Gastroesophageal sphincter (tissue), 4 donors: ENCODE measurements at regions not wholly inside any gene's neighbourhood (a gene's known extent, or its start where the extent isn't known, plus 50 kb on each side); places are given as distances from the start of the nearest gene placed in this dataset.

ENCODE experiments used
- ATAC-seq: fragments of 150-250 bp; one replicate; pipeline ENCODE4 v1.9.1; 2016; ENCODE audit warnings: mild to moderate bottlenecking, moderate library complexity
- H3K27ac ChIP-seq, 4 donors: fragments of 200-600 bp; sonication (generic) in 3 of 4; 1 replicate in 3 of 4; 2 replicates in 1 of 4; pipeline ENCODE4 v1.5.1; 2016 to 2019
- H3K27me3 ChIP-seq: fragments of 200-600 bp; sonication (generic); one replicate; pipeline ENCODE4 v1.5.1; 2019
- H3K36me3 ChIP-seq, 2 donors: fragments of 200-600 bp; sonication (generic); one replicate each; pipeline ENCODE4 v1.5.1; 2019; ENCODE audit warnings: control low read depth in 1 of 2
- H3K4me1 ChIP-seq, 3 donors: fragments of 200-600 bp; sonication (generic); 1 replicate in 2 of 3; 2 replicates in 1 of 3; pipeline ENCODE4 v1.5.1; 2016 to 2019; ENCODE audit warnings: control low read depth in 2 of 3
- H3K4me3 ChIP-seq, 2 donors: fragments of 200-600 bp; sonication (generic); one replicate each; pipeline ENCODE4 v1.5.1; 2019; ENCODE audit warnings: mild to moderate bottlenecking in 1 of 2, moderate library complexity in 1 of 2
- H3K9me3 ChIP-seq, 3 donors: fragments of 200-600 bp; sonication (generic); one replicate each; pipeline ENCODE4 v1.5.1; 2017 to 2019; ENCODE audit warnings: control low read depth in 2 of 3
- EP300 ChIP-seq: sonication (generic); formaldehyde crosslinking; IDR thresholded peaks from one replicate; pipeline ENCODE4 v1.6.1; 2017; ENCODE audit warnings: antibody characterized with exemption, mild to moderate bottlenecking
- POLR2A ChIP-seq, 2 donors: fragments of 450-650 bp; IDR thresholded peaks; one replicate each; pipeline ENCODE4 v1.6.1; 2017; ENCODE audit warnings: antibody characterized with exemption in 2 of 2, mild to moderate bottlenecking in 2 of 2, moderate library complexity in 1 of 2
- POLR2AphosphoS5 ChIP-seq: sonication (generic); formaldehyde crosslinking; IDR thresholded peaks from one replicate; pipeline ENCODE4 v1.6.1; 2017; ENCODE audit warnings: antibody characterized with exemption
- WGBS, 2 donors: methylation state at CpG; one replicate each; pipeline ENCODE4 v1.1.5; 2018; ENCODE audit warnings: low coverage in 1 of 2; 5-methylcytosine and 5-hydroxymethylcytosine counted together
- TF ChIP-seq, protein P1 (sequence below), 4 experiments: fragments of 200-600 bp in 2 of 4; fragments of 450-650 bp in 2 of 4; sonication (generic) in 1 of 4; IDR thresholded peaks; one replicate each; pipeline ENCODE4 v1.5.1; 2017 to 2019; ENCODE audit warnings: antibody characterized with exemption in 4 of 4, mild to moderate bottlenecking in 2 of 4, moderate library complexity in 2 of 4

DNA sequence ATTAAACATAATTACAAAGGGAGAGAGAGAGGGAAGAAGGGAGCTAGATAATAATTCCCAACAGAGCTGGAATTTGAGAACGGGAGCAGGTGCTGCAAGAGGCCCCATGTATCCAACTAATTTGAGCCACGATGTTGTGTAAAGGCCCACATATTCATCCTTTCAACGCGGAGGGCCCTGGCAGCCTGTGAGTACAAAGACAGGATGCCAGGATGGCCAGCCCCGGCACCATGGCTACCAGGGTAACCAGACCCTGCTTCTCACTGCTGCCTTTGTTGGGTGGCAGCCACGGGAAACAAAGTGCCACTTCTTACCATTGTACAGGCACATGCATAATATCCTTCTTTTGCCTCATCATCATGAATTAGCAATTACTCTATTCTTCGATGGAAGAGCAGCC lies 492.0 kb upstream of the NRSN1 start:
- WGBS, 2 donors = 82 to 90% methylated on average over 7 of the region's 7 CpGs
- H3K36me3 ChIP-seq = no peaks in the 10 kb centered on the region
- H3K4me3 ChIP-seq = no peak overlapping the region
- no peaks in the 10 kb centered on the region for H3K9me3 ChIP-seq
- no peaks in the 10 kb centered on the region for H3K4me1 ChIP-seq
- H3K27me3 ChIP-seq = no peaks in the 10 kb centered on the region
- H3K27ac ChIP-seq = no peak overlapping the region
- TF ChIP-seq POLR2A (IDR thresholded peaks at IDR 0.05) = no peak
- TF ChIP-seq POLR2AphosphoS5 = no peak
- TF ChIP-seq EP300 = no peak
- TF ChIP-seq, protein P1, sequence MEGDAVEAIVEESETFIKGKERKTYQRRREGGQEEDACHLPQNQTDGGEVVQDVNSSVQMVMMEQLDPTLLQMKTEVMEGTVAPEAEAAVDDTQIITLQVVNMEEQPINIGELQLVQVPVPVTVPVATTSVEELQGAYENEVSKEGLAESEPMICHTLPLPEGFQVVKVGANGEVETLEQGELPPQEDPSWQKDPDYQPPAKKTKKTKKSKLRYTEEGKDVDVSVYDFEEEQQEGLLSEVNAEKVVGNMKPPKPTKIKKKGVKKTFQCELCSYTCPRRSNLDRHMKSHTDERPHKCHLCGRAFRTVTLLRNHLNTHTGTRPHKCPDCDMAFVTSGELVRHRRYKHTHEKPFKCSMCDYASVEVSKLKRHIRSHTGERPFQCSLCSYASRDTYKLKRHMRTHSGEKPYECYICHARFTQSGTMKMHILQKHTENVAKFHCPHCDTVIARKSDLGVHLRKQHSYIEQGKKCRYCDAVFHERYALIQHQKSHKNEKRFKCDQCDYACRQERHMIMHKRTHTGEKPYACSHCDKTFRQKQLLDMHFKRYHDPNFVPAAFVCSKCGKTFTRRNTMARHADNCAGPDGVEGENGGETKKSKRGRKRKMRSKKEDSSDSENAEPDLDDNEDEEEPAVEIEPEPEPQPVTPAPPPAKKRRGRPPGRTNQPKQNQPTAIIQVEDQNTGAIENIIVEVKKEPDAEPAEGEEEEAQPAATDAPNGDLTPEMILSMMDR (IDR thresholded peaks at IDR 0.05) = no peak
- ATAC-seq = no peak

DNA sequence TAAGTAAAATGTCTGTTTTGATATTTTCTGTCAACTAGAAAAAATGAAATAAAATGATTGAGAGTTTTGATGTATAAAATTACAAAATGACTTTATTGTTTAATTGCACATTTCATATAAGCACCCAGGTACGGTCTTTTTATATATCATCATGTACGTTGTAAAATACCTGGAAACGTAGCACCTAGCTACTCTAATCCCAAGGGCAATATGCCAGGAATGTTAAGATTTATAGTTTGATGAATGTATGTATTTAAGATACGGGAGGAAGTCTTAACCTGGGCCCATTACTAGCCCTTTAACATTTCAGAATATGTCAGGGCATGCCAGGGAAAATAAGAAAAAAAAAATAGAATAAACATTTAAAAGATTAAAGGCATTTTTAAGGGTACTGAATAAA lies 490.9 kb upstream of the NRSN1 start:
- WGBS, 2 donors = 85 to 89% methylated on average over 4 of the region's 4 CpGs
- ATAC-seq = no peak
- TF ChIP-seq POLR2AphosphoS5 (no peak), EP300 (no peak), POLR2A (IDR thresholded peaks at IDR 0.05) (no peak)
- TF ChIP-seq, protein P1 (IDR thresholded peaks at IDR 0.05) = no peak
- Histone ChIP-seq H3K9me3 (no peaks in the 10 kb centered on the region), H3K27ac (no peak overlapping the region), H3K36me3 (no peaks in the 10 kb centered on the region), H3K27me3 (no peaks in the 10 kb centered on the region), H3K4me3 (no peak overlapping the region), H3K4me1 (no peaks in the 10 kb centered on the region)

DNA sequence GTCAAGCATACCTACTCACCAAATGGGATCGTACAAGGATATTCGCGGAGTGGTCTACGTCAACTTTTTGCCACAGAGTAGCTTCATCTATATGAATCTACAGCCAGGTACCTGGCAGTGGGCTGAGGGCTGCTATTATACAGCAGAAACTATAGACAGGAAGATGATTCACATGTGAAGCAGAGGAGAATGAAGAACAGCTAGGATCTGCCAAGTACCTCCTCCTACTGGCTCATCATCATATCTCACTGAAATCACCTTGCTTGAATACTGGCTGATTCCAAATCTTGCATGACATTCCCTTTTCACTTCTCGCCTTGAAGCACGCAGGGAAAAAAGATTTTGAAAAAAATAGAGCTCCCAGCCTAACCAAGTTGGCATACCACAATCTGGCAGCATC lies 488.7 kb upstream of the NRSN1 start:
- ATAC-seq = no peak
- TF ChIP-seq EP300 (no peak), POLR2A (IDR thresholded peaks at IDR 0.05) (no peak), POLR2AphosphoS5 (no peak)
- TF ChIP-seq, protein P1 (IDR thresholded peaks at IDR 0.05) = no peak
- WGBS, 2 donors = 83 to 93% methylated on average over 6 of the region's 6 CpGs

DNA sequence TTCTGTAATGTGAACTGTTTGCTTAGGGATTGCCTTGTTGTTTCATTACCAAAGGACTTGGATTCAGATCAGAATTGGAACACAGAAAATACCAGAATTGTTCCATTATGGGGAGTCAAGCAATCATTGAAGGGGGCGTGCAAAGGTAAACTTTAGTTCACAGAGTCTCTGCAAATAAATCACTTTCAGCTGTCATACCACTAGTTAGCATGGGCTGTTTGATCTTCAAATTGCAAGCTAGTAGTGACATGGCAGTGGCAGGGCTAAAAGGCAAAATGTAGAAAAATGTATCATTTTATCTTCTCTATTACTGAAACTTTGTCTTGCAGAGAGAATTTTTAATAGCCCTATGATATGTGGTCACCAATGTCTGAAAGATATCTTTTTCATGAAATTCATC lies 483.2 kb upstream of the NRSN1 start:
- Histone ChIP-seq H3K27ac (no peak overlapping the region), H3K4me3 (no peak overlapping the region), H3K36me3 (no peaks in the 10 kb centered on the region), H3K27me3 (no peaks in the 10 kb centered on the region), H3K4me1 (peaks cover 0 to 18% (median 0%) of the 10 kb centered on the region in 3 donors), H3K9me3 (no peaks in the 10 kb centered on the region)
- TF ChIP-seq, protein P1 (IDR thresholded peaks at IDR 0.05) = no peak
- WGBS, 2 donors = 100% methylated on average over 1 of the region's 1 CpG; no CpG with 5 or more reads in 1 of the 2 donors
- no peak for ATAC-seq

More for the DNA sequence above, 488.7 kb upstream of the NRSN1 start:
- Histone ChIP-seq H3K36me3 (no peaks in the 10 kb centered on the region), H3K4me3 (no peak overlapping the region), H3K27ac (no peak overlapping the region), H3K27me3 (no peaks in the 10 kb centered on the region), H3K4me1 (no peaks in the 10 kb centered on the region), H3K9me3 (no peaks in the 10 kb centered on the region)

DNA sequence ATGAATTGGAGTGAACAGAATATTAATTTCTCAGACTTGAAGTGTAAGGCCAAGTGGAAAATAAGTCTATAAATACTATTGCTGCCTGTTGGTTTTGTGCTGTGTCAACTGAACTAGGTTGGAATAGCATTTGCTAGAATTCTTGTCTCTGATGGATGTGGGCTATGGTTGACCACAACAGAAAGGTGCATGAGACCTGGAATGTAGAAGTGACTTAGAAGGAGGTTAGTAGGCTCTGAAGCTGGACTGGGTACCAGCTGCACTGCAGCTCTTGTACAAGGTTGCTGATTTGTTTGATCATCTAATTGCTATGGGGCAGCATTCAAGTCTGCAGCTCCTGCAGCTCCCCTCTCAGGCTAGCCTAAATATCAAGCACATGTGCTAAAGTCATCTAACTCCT lies 479.0 kb upstream of the NRSN1 start:
- TF ChIP-seq POLR2AphosphoS5 = no peak
- no peak for TF ChIP-seq EP300
- TF ChIP-seq, protein P1 (IDR thresholded peaks at IDR 0.05) = no peak
- TF ChIP-seq POLR2A (IDR thresholded peaks at IDR 0.05) = no peak
- no peak overlapping the region for H3K4me3 ChIP-seq

More for the DNA sequence above, 479.0 kb upstream of the NRSN1 start:
- no peaks in the 10 kb centered on the region for H3K36me3 ChIP-seq
- H3K4me1 ChIP-seq = peaks cover 0 to 38% (median 0%) of the 10 kb centered on the region in 3 donors
- no peak overlapping the region for H3K27ac ChIP-seq
- no peak for ATAC-seq
- H3K9me3 ChIP-seq = no peaks in the 10 kb centered on the region
- no peaks in the 10 kb centered on the region for H3K27me3 ChIP-seq
